ENCODE measurements at regions not wholly inside any gene's neighbourhood (a gene's known extent, or its start where the extent isn't known, plus 50 kb on each side); places are given as distances from the start of the nearest gene placed in this dataset.

DNA sequence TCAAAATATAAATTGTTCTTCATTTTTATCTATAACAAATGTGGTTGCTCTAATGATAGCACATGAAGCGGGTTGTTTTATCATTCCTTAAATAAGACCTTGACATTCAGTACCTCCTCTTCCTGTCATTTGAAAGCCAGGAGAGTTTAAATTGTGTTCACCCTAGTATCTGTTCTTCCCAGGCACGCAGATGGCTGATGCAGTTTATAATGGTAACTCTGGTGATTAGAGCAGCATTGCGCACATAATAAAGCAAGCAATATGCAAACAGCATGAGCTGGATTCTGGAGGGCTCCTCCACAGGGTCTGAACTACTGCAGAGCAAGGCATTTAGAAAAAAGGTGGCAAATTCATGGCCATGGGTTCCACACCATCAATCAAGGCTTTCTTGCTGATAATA is 307.8 kb downstream of the ENC1 start (continued):
- TF ChIP-seq ZNF592 (IDR thresholded peaks at IDR 0.05) (no peak), FOS (IDR thresholded peaks at IDR 0.05; ENCODE audit: borderline replicate concordance, extremely low read depth, insufficient read length) (no peak), JUNB (IDR thresholded peaks at IDR 0.05) (no peak), FOXM1 (IDR thresholded peaks at IDR 0.05; ENCODE audit: low read depth, low read length) (no peak), GATAD2B (conservative IDR thresholded peaks at IDR 0.05; ENCODE audit: low read depth) (no peak), EGR1 (IDR thresholded peaks at IDR 0.05; ENCODE audit: borderline replicate concordance in 1 of 2, low read depth in 2 of 2, low read length in 2 of 2) (no peak), ZNF207 (IDR thresholded peaks at IDR 0.05; ENCODE audit: borderline replicate concordance) (no peak), SPI1 (IDR thresholded peaks at IDR 0.05; ENCODE audit: borderline replicate concordance, insufficient read depth, low read depth, low read length) (no peak), BRCA1 (IDR thresholded peaks at IDR 0.05; ENCODE audit: low read depth, low read length) (no peak), BACH1 (IDR thresholded peaks at IDR 0.05; ENCODE audit: borderline replicate concordance) (no peak), IKZF2 (IDR thresholded peaks at IDR 0.05) (no peak), MYC (IDR thresholded peaks at IDR 0.05; ENCODE audit: insufficient read depth, insufficient read length, insufficient replicate concordance, low read length, severe bottlenecking) (no peak), EZH2 (IDR thresholded peaks at IDR 0.05; ENCODE audit: borderline replicate concordance, control insufficient read depth, low read depth, low read length) (no peak)
- TF ChIP-seq, protein P1, sequence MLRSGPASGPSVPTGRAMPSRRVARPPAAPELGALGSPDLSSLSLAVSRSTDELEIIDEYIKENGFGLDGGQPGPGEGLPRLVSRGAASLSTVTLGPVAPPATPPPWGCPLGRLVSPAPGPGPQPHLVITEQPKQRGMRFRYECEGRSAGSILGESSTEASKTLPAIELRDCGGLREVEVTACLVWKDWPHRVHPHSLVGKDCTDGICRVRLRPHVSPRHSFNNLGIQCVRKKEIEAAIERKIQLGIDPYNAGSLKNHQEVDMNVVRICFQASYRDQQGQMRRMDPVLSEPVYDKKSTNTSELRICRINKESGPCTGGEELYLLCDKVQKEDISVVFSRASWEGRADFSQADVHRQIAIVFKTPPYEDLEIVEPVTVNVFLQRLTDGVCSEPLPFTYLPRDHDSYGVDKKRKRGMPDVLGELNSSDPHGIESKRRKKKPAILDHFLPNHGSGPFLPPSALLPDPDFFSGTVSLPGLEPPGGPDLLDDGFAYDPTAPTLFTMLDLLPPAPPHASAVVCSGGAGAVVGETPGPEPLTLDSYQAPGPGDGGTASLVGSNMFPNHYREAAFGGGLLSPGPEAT (IDR thresholded peaks at IDR 0.05; ENCODE audit: low read depth) = no peak
